ENCODE measurements at regions not wholly inside any gene's neighbourhood (a gene's known extent, or its start where the extent isn't known, plus 50 kb on each side); places are given as distances from the start of the nearest gene placed in this dataset.

DNA sequence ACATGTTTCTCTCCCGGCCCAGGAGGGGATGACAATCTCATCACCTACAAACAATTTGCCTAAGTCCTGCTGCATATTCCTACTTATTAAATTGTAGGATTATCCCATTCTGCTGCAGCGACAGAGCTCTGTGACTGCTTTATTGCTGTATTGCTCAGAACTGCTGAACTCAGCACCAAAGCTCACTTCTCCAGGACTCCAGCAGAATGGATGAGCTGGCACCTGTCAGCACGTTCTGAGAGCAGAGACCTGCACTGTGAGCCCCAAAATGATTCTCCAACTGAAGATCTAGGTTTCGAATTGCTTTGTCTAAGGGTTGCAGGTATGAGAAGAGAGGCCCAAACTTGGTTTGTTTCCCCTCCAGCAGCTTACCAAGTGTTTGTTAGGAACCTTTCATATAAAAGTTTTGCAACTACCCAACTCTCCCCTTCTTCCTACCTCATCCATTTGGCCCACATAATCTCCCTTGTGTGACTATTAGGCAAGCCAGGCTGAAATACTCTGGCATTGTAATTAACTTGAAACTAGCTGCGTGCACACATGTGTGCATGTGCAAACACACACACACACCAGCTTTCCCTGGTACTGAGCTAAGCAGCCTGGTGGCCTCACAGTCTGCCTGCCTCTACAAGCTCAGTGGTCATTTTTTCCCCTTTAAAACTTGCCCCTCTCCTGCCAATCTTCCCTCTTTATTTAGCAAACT lies 161.4 kb upstream of the CAMK1G start:
- no peak for DNase-seq

GRCh38 chr1:209425959-209426358 lies 157.6 kb upstream of the CAMK1G start:
- no peak for DNase-seq

DNA sequence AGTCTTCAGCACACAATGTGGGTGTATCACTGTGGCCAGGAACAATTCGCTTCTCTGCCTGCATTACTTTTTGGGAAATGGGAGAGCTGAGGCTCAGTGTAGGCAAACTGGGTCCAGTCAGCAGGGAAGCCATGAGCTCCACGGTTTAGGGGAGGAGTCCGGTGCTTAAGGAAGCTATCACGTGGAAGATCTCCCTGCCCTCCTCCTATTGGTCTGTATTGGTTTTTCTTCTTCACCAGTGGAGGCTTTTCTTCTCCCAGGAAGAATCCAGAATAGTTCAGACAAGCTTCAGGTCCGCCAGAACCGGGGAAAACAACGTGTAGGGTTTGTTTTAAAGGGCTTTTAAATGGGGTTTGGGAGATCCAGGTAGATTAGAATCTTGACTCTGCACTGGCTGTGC lies 156.2 kb upstream of the CAMK1G start:
- no peak for DNase-seq

- no peak for DNase-seq
These were observed 155.7 kb upstream of the CAMK1G start for GRCh38 chr1:209427811-209428210.

GRCh38 chr1:209428241-209428921 lies 155.1 kb upstream of the CAMK1G start:
- DNase-seq = no peak

GRCh38 chr1:209429611-209430010 lies 153.9 kb upstream of the CAMK1G start:
- DNase-seq = no peak

GRCh38 chr1:209430107-209430506 lies 153.4 kb upstream of the CAMK1G start:
- no peak for DNase-seq

GRCh38 chr1:209430821-209431259 lies 152.7 kb upstream of the CAMK1G start:
- no peak for DNase-seq

- DNase-seq = no peak
These were observed 152.1 kb upstream of the CAMK1G start for GRCh38 chr1:209431402-209431801.

DNA sequence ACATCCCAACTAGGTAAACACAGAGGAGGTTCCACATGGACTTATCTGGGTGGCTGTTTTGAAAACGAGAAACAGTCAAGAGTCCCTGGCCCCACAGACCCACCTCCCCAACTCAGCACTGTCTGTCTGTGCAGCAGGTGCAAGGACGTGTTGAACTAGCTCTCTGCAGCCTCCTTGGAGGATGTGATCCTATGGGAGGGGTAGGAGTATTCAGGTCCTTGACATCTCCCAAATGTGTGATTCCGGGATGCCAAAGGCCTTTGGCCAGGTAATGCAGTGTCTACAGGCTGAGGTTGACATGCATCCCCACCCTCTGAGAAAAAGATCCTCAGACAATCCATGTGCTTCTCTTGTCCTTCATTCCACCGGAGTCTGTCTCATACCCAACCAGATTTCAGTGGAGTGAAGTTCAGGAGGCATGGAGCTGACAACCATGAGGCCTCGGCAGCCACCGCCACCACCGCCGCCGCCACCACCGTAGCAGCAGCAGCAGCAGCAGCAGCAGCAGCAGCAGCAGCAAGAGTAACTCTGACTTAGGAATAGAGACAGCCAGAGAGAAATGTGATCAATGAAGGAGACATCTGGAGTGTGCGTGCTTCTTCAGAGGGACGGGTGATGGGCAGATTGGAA lies 151.6 kb upstream of the CAMK1G start:
- no peak for DNase-seq

DNA sequence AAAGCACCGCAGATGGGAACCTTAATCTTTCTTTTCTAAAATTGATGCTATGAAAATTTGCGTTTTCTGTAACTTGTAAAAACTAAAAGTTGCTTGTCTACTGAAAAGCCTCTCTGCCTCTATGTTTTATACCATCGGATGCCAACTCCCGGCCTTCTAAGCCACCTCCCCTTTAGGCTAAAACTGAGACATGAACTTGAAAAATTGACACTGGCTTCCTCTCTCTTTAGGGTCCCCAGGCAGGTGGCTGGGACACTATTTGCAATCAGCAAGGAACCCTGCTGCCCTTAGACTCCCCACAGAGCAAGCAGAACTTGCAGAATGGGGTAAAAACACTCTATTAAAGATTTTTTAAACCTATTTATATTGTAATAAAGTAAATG lies 151.1 kb upstream of the CAMK1G start:
- no peak for DNase-seq

DNA sequence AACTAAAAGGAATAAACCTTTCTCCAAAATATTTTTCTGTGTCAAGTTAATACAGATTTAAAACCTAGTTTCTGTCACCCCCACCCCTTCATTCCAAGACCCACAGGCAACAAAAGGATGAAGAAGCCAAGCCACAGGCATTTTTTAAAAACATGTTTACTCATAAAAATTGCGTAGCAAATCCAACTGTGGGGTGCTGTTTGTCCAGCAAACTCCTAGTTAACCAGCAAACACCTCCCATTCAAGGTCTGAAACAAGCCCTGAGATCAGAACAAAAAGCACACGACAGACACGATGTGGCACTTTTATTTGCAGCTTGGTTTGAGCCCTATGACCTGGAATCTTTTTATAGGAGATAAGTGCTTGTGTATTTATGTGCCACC lies 149.9 kb upstream of the CAMK1G start:
- no peak for DNase-seq

GRCh38 chr1:209434066-209434465 lies 149.4 kb upstream of the CAMK1G start:
- no peak for DNase-seq

GRCh38 chr1:209434631-209435217 lies 148.8 kb upstream of the CAMK1G start:
- no peak for DNase-seq

- peak; percentile 56 to 66 for DNase-seq
These were observed 147.6 kb upstream of the CAMK1G start for GRCh38 chr1:209435654-209436566.

- DNase-seq = no peak
These were observed 143.7 kb upstream of the CAMK1G start for GRCh38 chr1:209439828-209440227.

- no peak for DNase-seq
These were observed 140.1 kb upstream of the CAMK1G start for GRCh38 chr1:209443361-209443931.

GRCh38 chr1:209443975-209444651 lies 139.4 kb upstream of the CAMK1G start:
- no peak for DNase-seq

GRCh38 chr1:209444961-209445360 lies 138.6 kb upstream of the CAMK1G start:
- no peak for DNase-seq

- DNase-seq = no peak
These were observed 137.9 kb upstream of the CAMK1G start for GRCh38 chr1:209445576-209445975.

GRCh38 chr1:209446356-209446755 lies 137.2 kb upstream of the CAMK1G start:
- no peak for DNase-seq

All from activated CD4-positive, alpha-beta T cell treated with anti-CD3 and anti-CD28 coated beads, Interleukin-2, amount 50 U/mL, for 48 hours (primary cell).